Brain microvascular endothelial cell (primary cell): ENCODE measurements at regions not wholly inside any gene's neighbourhood (a gene's known extent, or its start where the extent isn't known, plus 50 kb on each side); places are given as distances from the start of the nearest gene placed in this dataset.
"Not testable (repeated sequence)": the region's sequence is repeated elsewhere in the genome, so short reads cannot be mapped to it uniquely, and the experiment has no call there.

ENCODE experiments used
- DNase-seq: peaks from one replicate; pipeline ENCODE4 v3.0.0-alpha.2; 2020
- H3K27ac ChIP-seq: fragments of 250-450 bp; sonication (Bioruptor Pico); 2 replicates; pipeline ENCODE4 v1.5.1; 2020; ENCODE audit warnings: mild to moderate bottlenecking, moderate library complexity
- H3K27me3 ChIP-seq: fragments of 250-450 bp; sonication (Bioruptor Pico); replicated peaks from 2 replicates; pipeline ENCODE4 v1.5.1; 2020; ENCODE audit warnings: mild to moderate bottlenecking
- H3K36me3 ChIP-seq: fragments of 250-450 bp; sonication (Bioruptor Pico); replicated peaks from 2 replicates; pipeline ENCODE4 v1.5.1; 2020; ENCODE audit warnings: mild to moderate bottlenecking
- H3K4me3 ChIP-seq: 2 replicates; pipeline ENCODE4 v1.5.1; 2011; ENCODE audit warnings: low read depth, mild to moderate bottlenecking, control low read depth, low read length, moderate library complexity
- in situ Hi-C: cut with HindIII; loops from 2 replicates; pipeline ENCODE4 v1.10.0; 2017; ENCODE audit warnings: low sequenced_read_pairs, low pct_ligation_motif_present
- TF ChIP-seq, protein P1 (sequence below): IDR thresholded peaks from 2 replicates; pipeline ENCODE4 v1.5.1; 2011; ENCODE audit warnings: low read depth, mild to moderate bottlenecking, moderate library complexity, low read length, control low read depth, inconsistent platforms; ENCODE audit errors: missing control alignments

DNA sequence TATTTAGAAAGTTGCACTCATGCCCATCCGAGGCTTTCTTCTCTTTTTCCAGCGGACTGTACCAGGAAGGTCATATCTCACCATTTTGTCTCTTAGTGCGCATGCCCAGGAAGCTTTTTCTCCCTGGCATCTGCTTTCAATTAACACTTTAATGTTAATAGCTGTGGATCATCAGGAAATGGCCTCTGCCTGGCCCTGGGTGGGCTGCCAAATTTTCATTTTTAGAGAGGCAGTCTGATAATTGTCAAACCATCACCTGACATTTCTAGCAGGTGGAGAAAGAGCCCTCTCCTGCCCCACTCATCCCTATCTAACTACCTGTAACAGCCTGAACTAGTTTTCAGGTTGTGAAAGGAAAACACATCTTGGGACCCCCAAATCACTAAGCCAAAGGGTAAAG lies 257.4 kb upstream of the LRRC4C start:
- TF ChIP-seq, protein P1, sequence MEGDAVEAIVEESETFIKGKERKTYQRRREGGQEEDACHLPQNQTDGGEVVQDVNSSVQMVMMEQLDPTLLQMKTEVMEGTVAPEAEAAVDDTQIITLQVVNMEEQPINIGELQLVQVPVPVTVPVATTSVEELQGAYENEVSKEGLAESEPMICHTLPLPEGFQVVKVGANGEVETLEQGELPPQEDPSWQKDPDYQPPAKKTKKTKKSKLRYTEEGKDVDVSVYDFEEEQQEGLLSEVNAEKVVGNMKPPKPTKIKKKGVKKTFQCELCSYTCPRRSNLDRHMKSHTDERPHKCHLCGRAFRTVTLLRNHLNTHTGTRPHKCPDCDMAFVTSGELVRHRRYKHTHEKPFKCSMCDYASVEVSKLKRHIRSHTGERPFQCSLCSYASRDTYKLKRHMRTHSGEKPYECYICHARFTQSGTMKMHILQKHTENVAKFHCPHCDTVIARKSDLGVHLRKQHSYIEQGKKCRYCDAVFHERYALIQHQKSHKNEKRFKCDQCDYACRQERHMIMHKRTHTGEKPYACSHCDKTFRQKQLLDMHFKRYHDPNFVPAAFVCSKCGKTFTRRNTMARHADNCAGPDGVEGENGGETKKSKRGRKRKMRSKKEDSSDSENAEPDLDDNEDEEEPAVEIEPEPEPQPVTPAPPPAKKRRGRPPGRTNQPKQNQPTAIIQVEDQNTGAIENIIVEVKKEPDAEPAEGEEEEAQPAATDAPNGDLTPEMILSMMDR = no peak
- H3K27ac ChIP-seq = no peak overlapping the region
- H3K36me3 ChIP-seq = no peaks in the 10 kb centered on the region
- H3K4me3 ChIP-seq = no peak overlapping the region
- in situ Hi-C loops = no loop called here
- no peaks in the 10 kb centered on the region for H3K27me3 ChIP-seq
- DNase-seq = no peak

- TF ChIP-seq, protein P1 = no peak
- Histone ChIP-seq H3K27ac (no peak overlapping the region), H3K4me3 (no peak overlapping the region), H3K36me3 (no peaks in the 10 kb centered on the region), H3K27me3 (no peaks in the 10 kb centered on the region)
- in situ Hi-C loops = no loop called here
- DNase-seq = no peak
Observed at GRCh38 chr11:41720761-41721160, 261.3 kb upstream of the LRRC4C start.

GRCh38 chr11:41728161-41728560 lies 268.7 kb upstream of the LRRC4C start:
- H3K36me3 ChIP-seq, H3K4me3 ChIP-seq, DNase-seq, in situ Hi-C loops, H3K27ac ChIP-seq, H3K27me3 ChIP-seq: not testable (repeated sequence)

DNA sequence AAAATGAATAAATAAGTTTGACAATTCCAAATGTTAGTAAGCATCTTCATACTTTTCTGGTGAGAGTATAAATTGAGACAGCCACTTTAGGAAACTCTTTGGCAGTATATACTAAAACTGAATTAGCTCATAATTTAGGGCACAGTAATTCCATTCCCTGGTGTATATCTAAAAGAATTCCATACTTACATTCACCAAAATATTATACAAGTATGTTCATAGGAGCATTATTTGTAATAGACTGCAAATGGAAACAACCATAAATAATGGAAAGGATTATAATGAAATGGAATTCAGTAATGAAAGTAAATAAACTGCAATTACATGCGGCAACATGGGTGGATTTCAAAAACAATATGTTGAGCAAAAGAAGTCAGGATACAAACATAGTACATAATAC lies 315.8 kb upstream of the LRRC4C start:
- no peak for DNase-seq
- H3K4me3 ChIP-seq = no peak overlapping the region
- in situ Hi-C loops = no loop called here
- H3K27ac ChIP-seq = no peak overlapping the region
- TF ChIP-seq, protein P1 = no peak
- no peaks in the 10 kb centered on the region for H3K27me3 ChIP-seq
- no peaks in the 10 kb centered on the region for H3K36me3 ChIP-seq

DNA sequence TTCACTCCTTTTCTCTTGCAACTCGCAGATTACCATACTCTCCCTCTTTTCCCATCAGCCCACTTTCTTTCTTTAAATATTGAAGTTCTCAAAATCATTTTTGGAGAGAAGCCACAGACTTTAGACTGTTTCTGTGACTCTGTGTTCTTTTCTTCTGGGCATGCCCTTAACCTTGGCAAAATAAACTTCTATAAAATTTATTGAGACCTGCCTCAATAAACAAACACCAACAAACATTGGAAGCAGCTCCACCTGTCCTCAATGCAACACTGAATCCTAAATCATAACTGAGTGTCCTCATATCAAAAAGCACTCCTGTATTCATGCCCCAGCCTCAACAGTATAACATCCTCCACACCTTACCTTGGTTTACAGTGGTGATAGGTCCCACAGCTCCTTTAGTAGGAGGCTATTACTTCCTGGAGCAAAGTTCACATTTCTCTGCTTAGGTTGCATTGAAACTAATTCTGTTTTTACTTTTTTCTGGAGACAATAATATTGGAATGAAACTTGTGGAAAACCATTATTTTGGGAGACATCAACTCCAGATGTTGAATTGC lies 320.0 kb upstream of the LRRC4C start:
- DNase-seq = no peak
- TF ChIP-seq, protein P1 = no peak
- H3K4me3 ChIP-seq = no peak overlapping the region
- H3K27ac ChIP-seq = no peak overlapping the region
- in situ Hi-C loops = no loop called here
- no peaks in the 10 kb centered on the region for H3K27me3 ChIP-seq
- H3K36me3 ChIP-seq = no peaks in the 10 kb centered on the region

GRCh38 chr11:41781441-41781840 lies 322.0 kb upstream of the LRRC4C start:
- DNase-seq = no peak
- Histone ChIP-seq H3K27me3 (no peaks in the 10 kb centered on the region), H3K27ac (no peak overlapping the region), H3K4me3 (no peak overlapping the region), H3K36me3 (no peaks in the 10 kb centered on the region)
- in situ Hi-C loops = no loop called here
- TF ChIP-seq, protein P1 = no peak
